Glomerular endothelial cell (primary cell): ENCODE measurements at regions not wholly inside any gene's neighbourhood (a gene's known extent, or its start where the extent isn't known, plus 50 kb on each side); places are given as distances from the start of the nearest gene placed in this dataset.

ENCODE experiments used
- DNase-seq: peaks from one replicate; pipeline ENCODE4 v3.0.0-alpha.2; 2011; ENCODE audit warnings: low read depth, low spot score; ENCODE audit errors: extremely low read depth

DNA sequence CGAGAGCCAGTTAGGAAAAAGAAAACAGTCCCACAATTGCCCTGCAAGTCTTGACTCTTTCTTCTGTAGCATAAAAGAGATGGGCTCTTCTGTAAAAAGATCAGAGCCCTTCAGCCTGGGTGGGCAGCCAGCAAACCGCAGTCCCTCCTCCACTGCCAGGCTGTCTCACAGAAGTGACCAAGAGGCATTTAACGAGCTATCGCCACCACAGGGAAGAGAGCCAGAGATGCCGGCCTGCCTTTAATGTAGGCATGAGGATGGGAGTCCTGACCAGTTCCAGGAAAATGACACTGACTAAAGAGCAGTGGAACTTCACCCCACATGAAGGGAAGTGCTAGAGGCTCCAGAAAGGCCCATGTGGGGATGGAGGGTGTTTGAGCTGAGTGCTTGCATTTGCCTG, 264.6 kb downstream of the NDUFS4 start:
- no peak for DNase-seq

DNA sequence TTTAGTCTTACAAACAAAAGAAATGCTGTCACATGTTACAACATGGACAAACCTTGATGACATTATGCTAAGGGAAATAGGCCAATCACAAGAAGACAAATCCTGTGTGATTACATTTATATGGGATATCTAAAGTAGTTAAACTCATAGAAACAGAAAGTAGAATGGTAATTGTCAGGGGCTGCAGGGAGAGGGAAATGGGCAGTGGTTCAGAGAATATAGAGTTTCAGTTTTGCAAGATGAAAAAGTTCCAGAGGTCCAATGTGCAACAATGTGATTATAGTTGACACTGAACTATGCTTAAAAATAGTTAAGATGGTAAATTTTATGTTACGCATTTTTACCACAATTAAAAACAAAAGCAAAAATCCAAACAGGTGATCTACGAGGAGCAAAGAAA, 265.5 kb downstream of the NDUFS4 start:
- no peak for DNase-seq

DNA sequence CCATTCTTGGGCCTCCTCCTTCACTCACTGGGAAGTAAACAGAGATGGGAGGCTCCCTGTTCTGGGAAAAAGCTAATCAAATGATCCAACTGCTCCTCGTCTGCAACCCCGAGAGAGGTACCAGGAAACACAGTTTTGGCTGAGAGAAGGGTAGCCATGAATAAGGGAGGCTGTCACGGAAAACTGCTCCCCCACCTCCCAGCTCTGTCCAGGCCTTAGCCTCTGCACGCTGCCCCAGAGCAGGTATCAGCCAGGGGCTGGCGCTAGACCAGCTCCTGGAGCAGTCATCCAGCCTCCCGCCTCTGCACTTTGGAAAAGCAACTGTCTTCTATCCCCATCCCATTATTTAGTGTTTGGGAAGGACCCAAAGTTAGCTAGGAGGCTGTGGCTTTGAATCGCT, 266.1 kb downstream of the NDUFS4 start:
- DNase-seq = no peak

DNA sequence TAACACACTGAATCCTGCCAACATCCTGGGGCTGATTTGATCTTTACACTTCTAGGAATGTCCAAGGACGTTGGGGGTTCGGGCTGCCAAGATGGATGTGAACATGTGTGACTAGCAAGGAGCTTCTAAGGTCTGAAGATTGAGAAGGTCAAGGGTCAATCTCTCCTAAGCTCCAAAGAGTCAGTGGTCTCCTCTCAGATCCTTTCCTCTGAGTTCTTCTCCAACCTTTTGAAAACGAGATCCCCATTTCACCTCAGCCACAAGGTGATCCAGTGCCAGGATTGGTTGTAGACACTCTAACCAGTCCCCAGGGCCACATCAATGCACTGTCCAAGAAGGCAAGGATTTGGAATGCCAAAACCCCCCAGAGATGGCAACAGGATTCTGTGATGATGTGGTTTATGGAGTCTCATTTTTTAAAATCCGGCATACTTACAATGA, 266.8 kb downstream of the NDUFS4 start:
- DNase-seq = no peak

DNA sequence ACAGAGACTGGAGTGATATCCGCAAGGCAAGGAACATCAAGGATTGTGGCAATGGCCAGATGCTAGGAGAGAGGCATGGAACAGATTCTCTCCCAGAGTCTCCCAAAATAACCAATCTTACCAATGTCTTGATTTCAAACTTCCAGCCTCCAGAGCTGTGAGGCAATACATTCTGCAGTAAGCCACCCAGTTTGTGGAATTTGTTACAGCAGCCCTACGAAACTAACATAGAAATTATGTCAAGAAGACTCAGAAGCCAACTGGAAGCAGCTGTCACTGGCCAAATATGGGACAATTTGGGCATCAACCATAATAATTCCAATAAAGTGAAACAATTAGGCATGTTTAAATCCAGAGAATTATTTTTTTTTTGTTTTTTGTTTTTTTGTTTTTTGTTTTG, 271.1 kb downstream of the NDUFS4 start:
- DNase-seq = no peak
